T-helper 1 cell (primary cell): ENCODE measurements at regions not wholly inside any gene's neighbourhood (a gene's known extent, or its start where the extent isn't known, plus 50 kb on each side); places are given as distances from the start of the nearest gene placed in this dataset.
A peak's percentile ranks its signal among the peaks of the same experiment; 100 is the strongest.
"Not testable (repeated sequence)": the region's sequence is repeated elsewhere in the genome, so short reads cannot be mapped to it uniquely, and the experiment has no call there.

ENCODE experiments used
- DNase-seq, 5 donors: peaks; one replicate each; pipeline ENCODE4 v3.0.0-alpha.2; 2012 to 2020

- not testable (repeated sequence) for DNase-seq
These were observed 1112.1 kb upstream of the TMEM132C start for GRCh38 chr12:127154830-127155229.

GRCh38 chr12:127155935-127156619, 1110.9 kb upstream of the TMEM132C start:
- not testable (repeated sequence) for DNase-seq

DNA sequence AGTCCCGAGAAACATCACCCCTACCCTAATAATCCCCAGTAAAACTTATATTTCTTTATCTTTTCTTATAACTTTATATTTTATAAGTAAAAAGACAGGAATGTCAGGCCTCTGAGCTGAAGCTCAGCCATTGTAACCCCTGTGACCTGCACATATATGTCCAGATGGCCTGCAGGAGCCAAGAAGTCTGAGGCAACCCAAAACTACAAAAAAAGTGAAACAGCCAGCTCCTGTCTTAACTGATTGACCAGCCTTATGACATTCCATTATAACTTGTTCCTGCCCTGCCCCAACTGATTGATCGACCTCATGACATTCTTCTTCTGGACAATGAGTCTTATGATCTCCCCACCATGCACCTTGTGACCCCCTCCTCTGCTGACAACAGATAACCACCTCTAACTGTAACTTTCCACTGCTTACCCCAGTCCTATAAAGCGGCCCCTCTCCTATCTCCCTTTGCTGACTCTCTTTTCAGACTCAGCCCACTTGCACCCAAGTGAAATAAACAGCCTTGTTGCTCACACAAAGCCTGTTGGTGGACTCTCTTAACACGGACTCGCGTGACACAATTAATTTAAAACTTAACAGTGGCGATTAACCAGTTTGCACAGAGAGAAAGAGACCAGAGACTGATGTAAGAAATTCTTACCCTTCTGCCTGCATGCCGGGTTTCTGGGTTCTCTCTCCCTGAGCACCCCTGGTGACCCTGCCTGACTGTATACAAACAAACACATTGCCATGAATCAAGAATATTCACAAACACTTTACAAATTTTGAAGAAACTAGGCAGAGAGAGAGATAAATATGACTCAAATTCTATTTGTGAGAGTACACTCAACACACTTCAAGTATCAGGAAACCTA, 1109.2 kb upstream of the TMEM132C start:
- DNase-seq: not testable (repeated sequence)

DNA sequence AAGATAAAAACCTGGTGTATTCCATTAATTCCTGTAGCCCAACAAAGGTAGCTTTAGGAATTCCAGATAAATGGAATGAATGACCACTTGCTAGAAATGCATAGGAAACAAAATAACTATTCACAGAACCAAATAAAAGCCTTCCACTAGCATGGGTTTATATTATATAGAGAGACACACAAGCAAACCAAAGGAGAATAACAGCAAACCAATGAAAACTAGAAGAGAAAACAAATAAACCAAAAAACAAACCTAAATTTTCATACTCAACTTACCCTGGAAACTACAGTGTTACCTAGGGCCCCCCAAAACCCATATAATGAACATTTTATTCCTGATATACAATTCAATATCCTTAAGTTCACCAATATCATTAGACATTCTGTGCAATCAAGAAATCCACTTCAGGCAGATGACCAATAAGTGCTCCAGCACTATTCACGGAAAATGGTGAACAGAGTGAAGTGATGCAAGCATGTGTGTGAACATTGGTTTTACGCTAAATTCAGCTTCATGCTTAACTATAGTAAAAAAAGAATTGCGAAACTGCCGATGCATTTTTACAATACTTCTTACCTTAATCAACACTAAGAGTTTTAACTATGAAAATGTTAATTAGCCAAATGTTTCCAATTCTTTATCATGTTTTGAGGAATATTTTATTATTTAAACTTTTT, 1108.4 kb upstream of the TMEM132C start:
- DNase-seq: no peak

- no peak for DNase-seq
These were observed 1105.5 kb upstream of the TMEM132C start for GRCh38 chr12:127161466-127161865.

DNA sequence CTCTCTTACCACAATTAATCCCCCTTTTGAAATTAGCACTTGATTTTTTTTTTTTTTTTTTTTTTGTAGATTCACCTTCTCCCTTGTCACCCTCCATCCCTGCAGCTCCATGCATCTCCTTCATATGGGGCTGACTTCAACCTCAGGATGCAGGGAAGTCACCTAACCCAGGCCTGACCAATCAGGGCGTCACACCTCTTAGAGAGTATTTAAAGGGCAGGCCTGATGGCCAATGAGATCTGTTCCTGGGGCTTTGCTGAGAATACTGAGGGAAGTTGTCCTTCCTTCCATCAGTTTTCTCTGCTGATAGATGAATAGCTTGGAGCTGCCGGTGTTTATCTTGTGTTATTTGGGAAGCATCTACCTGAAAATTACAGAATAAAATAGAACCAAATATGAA, 1104.7 kb upstream of the TMEM132C start:
- no peak for DNase-seq

DNA sequence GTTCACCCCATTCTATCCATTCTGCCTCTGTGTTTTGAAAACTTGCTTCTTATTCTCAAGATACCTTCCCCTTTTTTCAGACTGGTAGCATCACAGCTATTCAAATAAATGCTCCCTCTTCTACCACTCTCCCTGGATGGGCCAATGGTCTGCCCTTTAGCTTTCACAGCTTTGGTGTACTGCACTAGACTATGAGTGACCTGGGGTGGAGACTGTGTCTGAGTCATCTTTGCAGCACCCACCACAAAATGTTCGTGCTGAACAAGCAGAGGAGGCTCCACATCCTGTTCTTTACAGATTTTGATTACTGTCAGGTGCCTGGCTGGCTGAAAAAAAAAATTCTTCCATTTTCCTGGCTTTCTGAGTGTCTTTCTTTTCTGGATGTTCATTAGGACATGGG, 1104.1 kb upstream of the TMEM132C start:
- DNase-seq: peak in 1 of 5 donors; percentile 56

DNA sequence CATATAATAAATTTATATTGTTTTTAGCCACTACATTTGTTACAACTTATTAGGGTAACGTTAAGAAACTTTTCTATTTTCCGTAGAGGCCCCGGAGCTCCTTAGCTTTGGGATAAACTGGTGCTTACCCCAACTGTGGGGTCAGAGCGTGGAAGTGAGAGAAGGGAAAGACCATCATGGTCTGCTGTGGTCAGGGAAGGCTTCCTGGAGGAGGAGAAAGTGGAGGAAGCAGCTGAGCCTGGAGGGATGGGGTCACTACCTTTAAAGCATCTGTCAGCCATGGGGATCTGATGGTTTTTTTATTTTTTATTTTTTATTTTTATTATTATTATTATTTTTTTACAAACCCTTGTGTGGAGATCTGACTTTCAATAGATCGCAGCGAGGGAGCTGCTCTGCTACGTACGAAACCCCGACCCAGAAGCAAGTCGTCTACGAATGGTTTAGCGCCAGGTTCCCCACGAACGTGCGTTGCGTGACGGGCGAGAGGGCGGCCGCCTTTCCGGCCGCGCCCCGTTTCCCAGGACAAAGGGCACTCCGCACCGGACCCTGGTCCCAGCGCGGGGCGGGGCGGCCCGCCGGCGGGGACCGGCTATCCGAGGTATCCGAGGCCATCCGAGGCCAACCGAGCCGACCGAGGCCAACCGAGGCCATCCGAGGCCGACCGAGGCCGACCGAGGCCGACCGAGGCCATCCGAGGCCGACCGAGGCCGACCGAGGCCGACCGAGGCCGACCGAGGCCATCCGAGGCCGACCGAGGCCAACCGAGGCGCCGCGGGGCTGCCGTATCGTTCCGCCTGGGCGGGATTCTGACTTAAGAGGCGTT, 1101.2 kb upstream of the TMEM132C start:
- peak; percentile 22 to 76 (median 32) for DNase-seq

DNA sequence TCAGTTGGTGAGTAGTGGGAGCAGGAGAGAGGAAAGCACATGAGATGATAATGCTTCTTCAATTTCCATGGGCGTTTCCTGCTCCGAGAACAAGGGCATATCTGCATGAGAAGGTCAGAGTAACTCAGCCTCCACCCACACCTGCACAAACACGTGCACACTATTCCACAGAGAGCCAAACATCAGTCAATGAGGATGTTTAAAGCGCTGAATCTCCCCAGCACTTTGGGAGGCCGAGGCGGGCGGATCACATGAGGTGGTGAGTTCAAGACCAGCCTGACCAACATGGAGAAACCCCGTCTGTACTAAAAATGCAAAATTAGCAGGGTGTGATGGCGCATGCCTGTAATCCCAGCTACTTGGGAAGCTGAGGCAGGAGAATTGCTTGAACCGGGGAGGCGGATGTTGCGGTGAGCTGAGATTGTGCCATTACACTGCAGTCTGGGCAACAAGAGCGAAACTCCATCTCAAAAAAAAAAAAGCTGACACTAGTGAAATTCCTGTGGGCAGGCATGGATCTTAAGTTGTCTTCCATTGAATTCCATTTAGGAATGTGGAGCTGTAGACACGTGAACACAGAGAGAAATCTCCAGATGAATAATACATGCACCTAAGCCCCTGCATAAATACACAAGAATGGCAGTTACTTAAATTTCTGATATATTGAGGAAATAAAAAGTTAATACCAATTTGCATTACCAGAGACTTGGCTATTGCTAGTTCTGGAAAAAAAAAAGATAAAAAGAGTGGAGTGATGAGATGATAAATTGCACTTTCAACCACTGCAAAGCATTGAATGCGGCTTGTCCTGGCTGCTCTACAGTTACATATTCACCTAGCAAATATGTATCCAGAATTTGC, 1097.4 kb upstream of the TMEM132C start:
- no peak for DNase-seq

- DNase-seq: no peak
These were observed 1096.5 kb upstream of the TMEM132C start for GRCh38 chr12:127170226-127171180.

GRCh38 chr12:127172861-127173260, 1094.1 kb upstream of the TMEM132C start:
- DNase-seq: no peak

DNA sequence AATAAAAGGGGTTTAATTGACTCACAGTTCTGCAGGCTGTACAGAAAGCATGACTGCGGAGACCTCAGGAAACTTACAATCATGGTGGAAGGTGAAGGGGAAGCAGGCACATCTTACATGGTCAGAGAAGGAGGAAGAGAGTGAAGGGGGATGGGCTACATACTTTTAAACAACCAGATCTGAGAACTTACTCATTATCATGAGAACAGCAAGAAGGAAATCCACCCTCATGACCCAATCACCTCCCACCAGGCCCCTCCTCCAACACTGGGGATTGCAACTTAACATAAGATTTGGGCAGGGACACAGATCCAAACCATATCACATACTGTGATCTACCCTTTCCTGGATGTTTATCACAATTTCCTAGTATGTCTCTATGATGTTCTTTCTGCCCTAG, 1093.0 kb upstream of the TMEM132C start:
- not testable (repeated sequence) for DNase-seq

- DNase-seq: no peak
These were observed 1092.1 kb upstream of the TMEM132C start for GRCh38 chr12:127174881-127175280.

- no peak for DNase-seq
These were observed 1091.6 kb upstream of the TMEM132C start for GRCh38 chr12:127175361-127175760.

- no peak for DNase-seq
These were observed 1090.2 kb upstream of the TMEM132C start for GRCh38 chr12:127176804-127177203.

- DNase-seq: no peak
These were observed 1088.9 kb upstream of the TMEM132C start for GRCh38 chr12:127178052-127178451.

- DNase-seq: no peak
These were observed 1088.5 kb upstream of the TMEM132C start for GRCh38 chr12:127178463-127178862.

DNA sequence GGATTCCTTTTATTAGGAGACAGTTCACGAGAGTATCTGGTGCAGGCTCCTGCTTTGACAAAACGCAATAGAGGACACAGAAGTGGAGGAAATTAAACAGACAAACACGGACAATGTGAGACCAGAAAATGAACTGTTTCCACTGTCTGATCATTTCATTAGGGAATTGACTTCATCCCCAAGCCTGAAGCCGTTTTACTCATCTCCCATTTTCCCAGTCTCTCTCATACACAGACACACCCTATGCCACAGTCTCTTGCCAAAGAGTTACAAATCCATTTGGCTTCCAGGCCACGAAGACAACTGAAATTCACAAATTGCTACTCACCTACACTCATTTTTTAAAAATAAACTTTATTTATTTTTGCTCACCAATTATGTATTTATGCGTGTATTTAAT, 1087.8 kb upstream of the TMEM132C start:
- no peak for DNase-seq

DNA sequence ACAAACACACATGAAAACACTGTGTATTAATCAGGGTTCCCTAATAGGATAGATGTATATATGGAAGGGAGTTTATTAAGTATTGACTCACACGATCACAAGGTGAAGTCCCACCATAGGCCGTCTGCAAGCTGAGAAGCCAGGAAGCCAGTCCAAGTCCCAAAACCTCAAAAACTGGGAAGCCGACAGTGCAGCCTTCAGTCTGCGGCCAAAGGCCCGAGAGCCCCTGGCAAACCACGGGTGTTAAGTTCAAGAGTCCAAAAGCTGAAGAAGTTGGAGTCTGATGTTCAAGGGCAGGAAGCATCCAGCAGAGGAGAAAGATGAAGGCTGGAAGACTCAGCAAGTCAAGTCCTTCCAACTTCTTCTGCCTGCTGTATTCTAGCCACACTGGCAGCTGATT, 1085.0 kb upstream of the TMEM132C start:
- DNase-seq: no peak

DNA sequence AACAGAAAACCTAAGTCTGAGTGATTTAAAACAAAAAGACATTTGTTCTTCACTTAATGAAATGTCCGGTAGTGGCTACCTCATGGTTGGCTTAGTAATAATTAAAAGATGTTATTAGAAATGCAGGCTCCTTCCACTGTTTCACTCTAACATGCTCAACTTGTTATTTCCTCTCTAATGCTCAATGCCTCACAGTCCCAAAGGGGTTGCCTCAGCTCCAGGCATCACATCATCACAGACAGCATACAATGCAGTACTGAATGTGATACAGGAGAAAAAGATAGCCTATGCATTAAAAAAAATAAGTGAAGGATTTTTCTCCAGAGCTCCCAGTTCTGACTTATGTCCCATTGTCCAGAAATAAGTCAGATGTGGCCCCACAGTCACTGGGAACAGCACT, 1077.0 kb upstream of the TMEM132C start:
- no peak for DNase-seq
